ENCODE measurements at regions not wholly inside any gene's neighbourhood (a gene's known extent, or its start where the extent isn't known, plus 50 kb on each side); places are given as distances from the start of the nearest gene placed in this dataset.

GRCh38 chr4:151888367-151888866, 127.6 kb upstream of the GATB start:
- TF ChIP-seq CTCF (IDR thresholded peaks at IDR 0.05) (no peak), POLR2A (IDR thresholded peaks at IDR 0.05) (no peak)
